H9 (cell line): ENCODE measurements at regions not wholly inside any gene's neighbourhood (a gene's known extent, or its start where the extent isn't known, plus 50 kb on each side); places are given as distances from the start of the nearest gene placed in this dataset.

Experiments used
- DNase-seq: peaks from one replicate; pipeline ENCODE4 v3.0.0-alpha.2; 2017
- H2AFZ ChIP-seq: one replicate; pipeline ENCODE4 v1.6.1; 2013; ENCODE audit warnings: mild to moderate bottlenecking, low read length, control low read depth, moderate library complexity
- H2AK5ac ChIP-seq: 2 replicates; pipeline ENCODE4 v1.6.1; 2013; ENCODE audit warnings: low read length, control low read depth, mixed read lengths; ENCODE audit not compliant: insufficient read length
- H2BK120ac ChIP-seq: one replicate; pipeline ENCODE4 v1.6.1; 2013; ENCODE audit warnings: low read depth, mild to moderate bottlenecking, low read length, control low read depth, inconsistent platforms; ENCODE audit not compliant: poor library complexity, severe bottlenecking
- H2BK12ac ChIP-seq: 2 replicates; pipeline ENCODE4 v1.6.1; 2013; ENCODE audit warnings: low read length, control low read depth, mixed read lengths, low read depth; ENCODE audit not compliant: insufficient read length
- H2BK15ac ChIP-seq: 2 replicates; pipeline ENCODE4 v1.6.1; 2013; ENCODE audit warnings: low read depth, low read length, control low read depth
- H2BK20ac ChIP-seq: one replicate; pipeline ENCODE4 v1.6.1; 2013; ENCODE audit warnings: low read depth, mild to moderate bottlenecking, low read length, control low read depth, inconsistent platforms; ENCODE audit not compliant: poor library complexity, severe bottlenecking
- H2BK5ac ChIP-seq: 2 replicates; pipeline ENCODE4 v1.6.1; 2013; ENCODE audit warnings: low read length, control low read depth, mixed read lengths; ENCODE audit not compliant: insufficient read length
- H3K14ac ChIP-seq: 2 replicates; pipeline ENCODE4 v1.6.1; 2013; ENCODE audit warnings: low read length, control low read depth; ENCODE audit not compliant: insufficient read depth
- H3K18ac ChIP-seq: 2 replicates; pipeline ENCODE4 v1.6.1; 2013; ENCODE audit warnings: low read depth, mild to moderate bottlenecking, mixed read lengths, low read length, control low read depth; ENCODE audit not compliant: insufficient read length
- H3K23ac ChIP-seq: 2 replicates; pipeline ENCODE4 v1.6.1; 2013; ENCODE audit warnings: low read length, control low read depth, mixed read lengths, low read depth; ENCODE audit not compliant: insufficient read length
- H3K23me2 ChIP-seq: 2 replicates; pipeline ENCODE4 v1.6.1; 2013; ENCODE audit warnings: low read depth, mild to moderate bottlenecking, mixed read lengths, low read length, control low read depth; ENCODE audit not compliant: insufficient read length, poor library complexity, severe bottlenecking
- H3K27ac ChIP-seq: 2 replicates; pipeline ENCODE4 v1.5.1; 2013; ENCODE audit warnings: low read length, control low read depth, mixed read lengths, low read depth; ENCODE audit not compliant: insufficient read length
- H3K27me3 ChIP-seq: 2 replicates; pipeline ENCODE4 v1.6.1; 2013; ENCODE audit warnings: low read length, control low read depth, inconsistent platforms; ENCODE audit not compliant: insufficient read depth
- H3K4ac ChIP-seq: 2 replicates; pipeline ENCODE4 v1.6.1; 2013; ENCODE audit warnings: low read depth, mild to moderate bottlenecking, control low read depth, inconsistent platforms, low read length, moderate library complexity
- H3K4me1 ChIP-seq: 2 replicates; pipeline ENCODE4 v1.6.1; 2013; ENCODE audit warnings: low read length, control low read depth, inconsistent platforms; ENCODE audit not compliant: insufficient read depth
- H3K4me2 ChIP-seq: 2 replicates; pipeline ENCODE4 v1.6.1; 2013; ENCODE audit warnings: low read length, control low read depth, mixed read lengths; ENCODE audit not compliant: insufficient read length, insufficient read depth
- H3K56ac ChIP-seq: 2 replicates; pipeline ENCODE4 v1.6.1; 2013; ENCODE audit warnings: low read depth, mild to moderate bottlenecking, mixed read lengths, low read length, control low read depth; ENCODE audit not compliant: insufficient read length
- H3K79me1 ChIP-seq: 2 replicates; pipeline ENCODE4 v1.6.1; 2013; ENCODE audit warnings: low read depth, mild to moderate bottlenecking, moderate library complexity, low read length, control low read depth, inconsistent platforms; ENCODE audit not compliant: insufficient read depth, poor library complexity, severe bottlenecking
- H3K79me2 ChIP-seq: 2 replicates; pipeline ENCODE4 v1.6.1; 2013; ENCODE audit warnings: low read length, control low read depth, inconsistent platforms; ENCODE audit not compliant: insufficient read depth
- H3K9ac ChIP-seq: 2 replicates; pipeline ENCODE4 v1.6.1; 2013; ENCODE audit warnings: low read length, control low read depth, mixed read lengths; ENCODE audit not compliant: insufficient read length; ENCODE audit errors: extremely low read depth
- H3K9me3 ChIP-seq: one replicate; pipeline ENCODE4 v1.6.1; 2013; ENCODE audit warnings: low read depth, low read length, inconsistent platforms; ENCODE audit not compliant: control insufficient read depth
- H3T11ph ChIP-seq: one replicate; pipeline ENCODE4 v1.6.1; 2013; ENCODE audit warnings: mild to moderate bottlenecking, low read length, control low read depth, inconsistent platforms
- H4K20me1 ChIP-seq: one replicate; pipeline ENCODE4 v1.6.1; 2013; ENCODE audit not compliant: control insufficient read depth, insufficient read length, insufficient read depth
- H4K5ac ChIP-seq: 2 replicates; pipeline ENCODE4 v1.6.1; 2013; ENCODE audit warnings: low read depth, mild to moderate bottlenecking, mixed read lengths, low read length, control low read depth; ENCODE audit not compliant: insufficient read length
- H4K8ac ChIP-seq: replicated peaks from 2 replicates; pipeline ENCODE4 v1.6.1; 2013; ENCODE audit warnings: low read length, control low read depth, mixed read lengths, low read depth; ENCODE audit not compliant: insufficient read length
- H4K91ac ChIP-seq: 2 replicates; pipeline ENCODE4 v1.6.1; 2013; ENCODE audit warnings: low read depth, mild to moderate bottlenecking, moderate library complexity, mixed read lengths, low read length, control low read depth; ENCODE audit not compliant: insufficient read length
- H3K27ac Mint-ChIP-seq, 3 experiments: 2 replicates in 2 of 3; 3 replicates in 1 of 3; pipeline ENCODE4 v1.8.0; 2020 to 2021; ENCODE audit warnings: mixed read lengths in 3 of 3, mild to moderate bottlenecking in 1 of 3, moderate library complexity in 1 of 3
- H3K27me3 Mint-ChIP-seq: 2 replicates; pipeline ENCODE4 v1.8.0; 2021; ENCODE audit warnings: low read depth, mild to moderate bottlenecking, moderate library complexity, mixed read lengths
- H3K36me3 Mint-ChIP-seq, 3 experiments: 2 replicates in 2 of 3; 3 replicates in 1 of 3; pipeline ENCODE4 v1.8.0; 2020 to 2021; ENCODE audit warnings: low read depth in 3 of 3, mixed read lengths in 3 of 3; ENCODE audit not compliant: insufficient read depth in 1 of 3
- H3K4me1 Mint-ChIP-seq, 2 experiments: 2 replicates each; pipeline ENCODE4 v1.8.0; 2020; ENCODE audit warnings: mixed read lengths in 2 of 2
- H3K4me3 Mint-ChIP-seq, 2 experiments: 2 replicates in 1 of 2; 3 replicates in 1 of 2; pipeline ENCODE4 v1.8.0; 2020 to 2021; ENCODE audit warnings: mild to moderate bottlenecking in 2 of 2, mixed read lengths in 2 of 2, moderate library complexity in 1 of 2
- H3K9me3 Mint-ChIP-seq, 2 experiments: 2 replicates in 1 of 2; 3 replicates in 1 of 2; pipeline ENCODE4 v1.8.0; 2020; ENCODE audit warnings: mild to moderate bottlenecking in 2 of 2, mixed read lengths in 2 of 2, moderate library complexity in 1 of 2
- WGBS: extraction: QIAGEN DNeasy Blood & Tissue Kit; methylation state at CpG from one replicate; pipeline ENCODE4 v1.1.7; 2013; ENCODE audit warnings: missing lambda C conversion rate, low lambda C conversion rate, mixed read lengths; ENCODE audit not compliant: insufficient read length; ENCODE audit errors: extremely low coverage; 5-methylcytosine and 5-hydroxymethylcytosine counted together
- TF ChIP-seq, protein P1 (sequence below): fragments of 200-600 bp; sonication (generic); conservative IDR thresholded peaks from 3 replicates; pipeline ENCODE4 v1.8.0; 2021; ENCODE audit warnings: antibody characterized with exemption, mild to moderate bottlenecking

DNA sequence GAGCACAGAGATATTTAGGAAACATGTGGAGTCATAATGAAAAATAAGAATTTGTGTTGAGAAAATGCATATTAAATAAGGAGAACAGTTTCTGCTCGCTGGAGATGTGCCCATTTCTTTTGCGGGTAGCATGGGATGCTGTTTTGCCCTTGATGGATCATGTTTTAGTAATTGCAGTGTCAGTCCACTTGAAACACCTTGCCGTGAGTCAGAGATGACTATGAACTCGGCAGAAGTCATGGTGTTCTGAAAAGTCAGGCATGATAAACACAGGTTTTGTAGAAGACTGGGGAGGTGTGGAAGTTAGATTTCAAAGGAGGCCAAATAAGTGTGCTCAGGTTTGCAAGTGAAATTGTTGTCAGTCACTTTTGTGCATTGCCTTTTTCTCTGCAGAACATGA is 315.0 kb upstream of the LRRC7 start:
- WGBS, result no CpG with 5 or more reads among the region's 4 CpGs
- Histone ChIP-seq H3K27me3 (no peaks in the 10 kb centered on the region), H3K79me1 (no peaks in the 10 kb centered on the region), H2BK5ac (no peak overlapping the region), H3K23me2 (no peaks in the 10 kb centered on the region), H3K9me3 (no peaks in the 10 kb centered on the region), H3K23ac (no peak overlapping the region), H3K79me2 (no peaks in the 10 kb centered on the region), H3K14ac (no peak overlapping the region), H2AFZ (no peak overlapping the region), H4K5ac (no peak overlapping the region), H3K56ac (no peak overlapping the region), H4K20me1 (no peaks in the 10 kb centered on the region), H2AK5ac (no peak overlapping the region), H3K4me2 (no peak overlapping the region), H3K9ac (no peak overlapping the region), H3K27ac (no peak overlapping the region), H4K8ac (no peak overlapping the region), H2BK20ac (no peak overlapping the region), H3K4me1 (no peaks in the 10 kb centered on the region), H2BK120ac (no peak overlapping the region), H2BK12ac (no peak overlapping the region), H2BK15ac (no peak overlapping the region), H3K4ac (no peak overlapping the region), H4K91ac (no peak overlapping the region), H3T11ph (no peak overlapping the region), H3K18ac (no peak overlapping the region)
- Mint-ChIP-seq H3K27me3 (peaks cover 15% of the 10 kb centered on the region), H3K4me3 (no peak overlapping the region), H3K9me3 (no peaks in the 10 kb centered on the region), H3K4me1 (no peaks in the 10 kb centered on the region), H3K27ac (no peak overlapping the region), H3K36me3 (no peaks in the 10 kb centered on the region; a peak in 1 of 7 replicates)
- TF ChIP-seq, protein P1, sequence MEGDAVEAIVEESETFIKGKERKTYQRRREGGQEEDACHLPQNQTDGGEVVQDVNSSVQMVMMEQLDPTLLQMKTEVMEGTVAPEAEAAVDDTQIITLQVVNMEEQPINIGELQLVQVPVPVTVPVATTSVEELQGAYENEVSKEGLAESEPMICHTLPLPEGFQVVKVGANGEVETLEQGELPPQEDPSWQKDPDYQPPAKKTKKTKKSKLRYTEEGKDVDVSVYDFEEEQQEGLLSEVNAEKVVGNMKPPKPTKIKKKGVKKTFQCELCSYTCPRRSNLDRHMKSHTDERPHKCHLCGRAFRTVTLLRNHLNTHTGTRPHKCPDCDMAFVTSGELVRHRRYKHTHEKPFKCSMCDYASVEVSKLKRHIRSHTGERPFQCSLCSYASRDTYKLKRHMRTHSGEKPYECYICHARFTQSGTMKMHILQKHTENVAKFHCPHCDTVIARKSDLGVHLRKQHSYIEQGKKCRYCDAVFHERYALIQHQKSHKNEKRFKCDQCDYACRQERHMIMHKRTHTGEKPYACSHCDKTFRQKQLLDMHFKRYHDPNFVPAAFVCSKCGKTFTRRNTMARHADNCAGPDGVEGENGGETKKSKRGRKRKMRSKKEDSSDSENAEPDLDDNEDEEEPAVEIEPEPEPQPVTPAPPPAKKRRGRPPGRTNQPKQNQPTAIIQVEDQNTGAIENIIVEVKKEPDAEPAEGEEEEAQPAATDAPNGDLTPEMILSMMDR, result no peak
- no peak for DNase-seq
